IMR-90 (cell line): ENCODE measurements at regions not wholly inside any gene's neighbourhood (a gene's known extent, or its start where the extent isn't known, plus 50 kb on each side); places are given as distances from the start of the nearest gene placed in this dataset.

Experiments used
- ATAC-seq: fragments of 200-7000 bp; cut with Tn5 transposase; 2 replicates; pipeline ENCODE4 v1.9.1; 2020; ENCODE audit warnings: low read depth, mild to moderate bottlenecking, moderate library complexity
- BruUV-seq: library from RNA; stranded (reverse); fragments of 400-500 nt; replicated peaks from 2 replicates; lab custom pipeline; 2021; lab: Mats Ljungman, UMichigan
- CTCF ChIA-PET: fragments of 300-600 bp; formaldehyde crosslinking; extraction: SDS; loops from one replicate; lab custom pipeline; 2021; ENCODE audit warnings: antibody characterized with exemption; lab: Yijun Ruan, JAX
- POLR2A ChIA-PET: fragments of 300-600 bp; sonication (Branson Sonifier 250); formaldehyde crosslinking; loops from one replicate; lab custom pipeline; 2022; ENCODE audit warnings: antibody characterized with exemption; ENCODE audit not compliant: unreplicated experiment; lab: Charles Lee
- DNase-seq: peaks from one replicate; pipeline ENCODE4 v3.0.0; 2013
- H2AFZ ChIP-seq: replicated peaks from 2 replicates; pipeline ENCODE3; 2013; ENCODE audit warnings: low read length, mild to moderate bottlenecking; ENCODE audit not compliant: poor library complexity
- H2AK5ac ChIP-seq: 2 replicates; pipeline ENCODE4 v1.6.1; 2013; ENCODE audit warnings: low read depth, low read length, inconsistent platforms
- H2AK9ac ChIP-seq: replicated peaks from 2 replicates; pipeline ENCODE3; 2013; ENCODE audit warnings: mild to moderate bottlenecking, low read depth, low read length, moderate library complexity; ENCODE audit not compliant: poor library complexity
- H2BK120ac ChIP-seq: 2 replicates; pipeline ENCODE4 v1.6.1; 2013; ENCODE audit warnings: low read depth, low read length, inconsistent platforms
- H2BK15ac ChIP-seq: 3 replicates; pipeline ENCODE4 v1.6.1; 2013; ENCODE audit warnings: low read depth, low read length, inconsistent platforms
- H2BK20ac ChIP-seq: 2 replicates; pipeline ENCODE4 v1.6.1; 2013; ENCODE audit warnings: low read depth, mild to moderate bottlenecking, inconsistent platforms, low read length, moderate library complexity
- H2BK5ac ChIP-seq: 2 replicates; pipeline ENCODE4 v1.6.1; 2013; ENCODE audit warnings: mild to moderate bottlenecking, low read depth, low read length, inconsistent platforms; ENCODE audit not compliant: poor library complexity, severe bottlenecking
- H3K14ac ChIP-seq: replicated peaks from 2 replicates; pipeline ENCODE4 v1.6.1; 2013; ENCODE audit warnings: low read depth, low read length, inconsistent platforms
- H3K18ac ChIP-seq: 2 replicates; pipeline ENCODE4 v1.6.1; 2013; ENCODE audit warnings: low read depth, low read length, control low read depth
- H3K23ac ChIP-seq: 2 replicates; pipeline ENCODE4 v1.6.1; 2013; ENCODE audit warnings: low read depth, low read length, inconsistent platforms
- H3K27ac ChIP-seq: 2 replicates; pipeline ENCODE4 v1.5.1; 2013; ENCODE audit warnings: mild to moderate bottlenecking, control low read depth, low read length; ENCODE audit not compliant: insufficient read depth
- H3K27me3 ChIP-seq: 2 replicates; pipeline ENCODE4 v1.6.1; 2013; ENCODE audit warnings: low read length; ENCODE audit not compliant: control insufficient read depth, insufficient read depth
- H3K36me3 ChIP-seq: 2 replicates; pipeline ENCODE4 v1.6.1; 2013; ENCODE audit warnings: low read length, mixed read lengths; ENCODE audit not compliant: control insufficient read depth, insufficient read depth
- H3K4ac ChIP-seq: 2 replicates; pipeline ENCODE4 v1.6.1; 2013; ENCODE audit warnings: low read depth, low read length, inconsistent platforms
- H3K4me1 ChIP-seq: 2 replicates; pipeline ENCODE4 v1.6.1; 2013; ENCODE audit warnings: low read length, mixed read lengths; ENCODE audit not compliant: control insufficient read depth, insufficient read depth
- H3K4me2 ChIP-seq: 2 replicates; pipeline ENCODE4 v1.6.1; 2013; ENCODE audit warnings: low read depth, mild to moderate bottlenecking, control low read depth, low read length, moderate library complexity
- H3K4me3 ChIP-seq: 2 replicates; pipeline ENCODE4 v1.5.1; 2013; ENCODE audit warnings: low read depth, mild to moderate bottlenecking, control low read depth, low read length, moderate library complexity; ENCODE audit not compliant: insufficient read depth
- H3K56ac ChIP-seq: 2 replicates; pipeline ENCODE4 v1.6.1; 2013; ENCODE audit warnings: low read length, inconsistent platforms; ENCODE audit not compliant: insufficient read depth; ENCODE audit errors: extremely low read depth
- H3K79me1 ChIP-seq, 2 experiments: 2 replicates each; pipeline ENCODE4 v1.6.1; 2013; ENCODE audit warnings: low read length in 2 of 2, inconsistent platforms in 1 of 2, low read depth in 1 of 2
- H3K9ac ChIP-seq: 2 replicates; pipeline ENCODE4 v1.6.1; 2013; ENCODE audit warnings: low read depth, low read length, control low read depth
- H3K9me1 ChIP-seq: 2 replicates; pipeline ENCODE4 v1.6.1; 2013; ENCODE audit warnings: low read length, inconsistent platforms; ENCODE audit not compliant: insufficient read depth
- H3K9me3 ChIP-seq: 2 replicates; pipeline ENCODE4 v1.6.1; 2013; ENCODE audit warnings: low read length; ENCODE audit not compliant: control insufficient read depth, insufficient read depth
- H4K20me1 ChIP-seq: 2 replicates; pipeline ENCODE4 v1.6.1; 2013; ENCODE audit warnings: low read length, inconsistent platforms; ENCODE audit not compliant: insufficient read depth
- H4K5ac ChIP-seq: 2 replicates; pipeline ENCODE4 v1.6.1; 2013; ENCODE audit warnings: mild to moderate bottlenecking, low read depth, low read length, control low read depth
- H4K8ac ChIP-seq, 2 experiments: 2 replicates each; pipeline ENCODE4 v1.6.1; 2013; ENCODE audit warnings: low read depth in 2 of 2, low read length in 2 of 2, control low read depth in 1 of 2, inconsistent platforms in 1 of 2
- H4K91ac ChIP-seq: 2 replicates; pipeline ENCODE4 v1.6.1; 2013; ENCODE audit warnings: low read depth, low read length, inconsistent platforms; ENCODE audit not compliant: insufficient read depth
- BHLHE40 ChIP-seq: fragments of 150-350 bp; IDR thresholded peaks from 2 replicates; pipeline ENCODE4 v1.6.1; 2016; ENCODE audit warnings: mild to moderate bottlenecking, low read depth, low read length
- CEBPB ChIP-seq: IDR thresholded peaks from 2 replicates; pipeline ENCODE4 v1.6.1; 2012; ENCODE audit warnings: low read depth, low read length, improper control_type of control experiment
- CHD1 ChIP-seq: IDR thresholded peaks from 2 replicates; pipeline ENCODE4 v1.6.1; 2012; ENCODE audit warnings: low read depth, low read length, improper control_type of control experiment
- CTCF ChIP-seq: conservative IDR thresholded peaks from 2 replicates; pipeline ENCODE4 v1.5.1; 2012; ENCODE audit warnings: mild to moderate bottlenecking, low read depth, low read length, improper control_type of control experiment
- ELK1 ChIP-seq: fragments of 150-350 bp; IDR thresholded peaks from 2 replicates; pipeline ENCODE4 v1.6.1; 2016; ENCODE audit warnings: low read depth, mild to moderate bottlenecking, low read length, moderate library complexity, borderline replicate concordance
- FOS ChIP-seq: fragments of 150-350 bp; IDR thresholded peaks from 2 replicates; pipeline ENCODE4 v1.6.1; 2016; ENCODE audit warnings: low read depth, low read length
- MAFK ChIP-seq: IDR thresholded peaks from 2 replicates; pipeline ENCODE4 v1.6.1; 2012; ENCODE audit warnings: low read depth, low read length, improper control_type of control experiment
- MAZ ChIP-seq: IDR thresholded peaks from 2 replicates; pipeline ENCODE4 v1.6.1; 2012; ENCODE audit warnings: low read depth, mild to moderate bottlenecking, low read length, improper control_type of control experiment, moderate library complexity, borderline replicate concordance
- MXI1 ChIP-seq: IDR thresholded peaks from 2 replicates; pipeline ENCODE4 v1.6.1; 2012; ENCODE audit warnings: low read depth, mild to moderate bottlenecking, low read length, moderate library complexity, borderline replicate concordance
- NFE2L2 ChIP-seq: fragments of 150-350 bp; IDR thresholded peaks from 2 replicates; pipeline ENCODE4 v1.6.1; 2016; ENCODE audit warnings: low read depth, mild to moderate bottlenecking, low read length
- POLR2A ChIP-seq: IDR thresholded peaks from 2 replicates; pipeline ENCODE4 v1.6.1; 2012; ENCODE audit warnings: mild to moderate bottlenecking, low read depth, low read length
- RAD21 ChIP-seq: IDR thresholded peaks from 2 replicates; pipeline ENCODE4 v1.6.1; 2012; ENCODE audit warnings: low read length, improper control_type of control experiment
- RCOR1 ChIP-seq: IDR thresholded peaks from 2 replicates; pipeline ENCODE4 v1.6.1; 2012; ENCODE audit warnings: mild to moderate bottlenecking, low read length, improper control_type of control experiment; ENCODE audit not compliant: insufficient replicate concordance
- RFX5 ChIP-seq: IDR thresholded peaks from 2 replicates; pipeline ENCODE4 v1.8.0; 2012; ENCODE audit warnings: low read depth, mild to moderate bottlenecking, low read length, moderate library complexity
- SMC3 ChIP-seq: fragments of 150-350 bp; IDR thresholded peaks from 2 replicates; pipeline ENCODE4 v1.6.1; 2016; ENCODE audit warnings: low read depth, mild to moderate bottlenecking, antibody characterized with exemption, low read length, moderate library complexity
- USF2 ChIP-seq: fragments of 150-350 bp; IDR thresholded peaks from 2 replicates; pipeline ENCODE4 v1.6.1; 2017; ENCODE audit warnings: mild to moderate bottlenecking, antibody characterized with exemption, low read length, low read depth
- WGBS, 2 experiments: methylation state at CpG; one replicate each; pipeline versions ENCODE4 v1.1.5 to v1.1.7; 2013; ENCODE audit warnings: missing lambda C conversion rate in 2 of 2; ENCODE audit not compliant: insufficient read length in 1 of 2; ENCODE audit errors: extremely low coverage in 2 of 2; 5-methylcytosine and 5-hydroxymethylcytosine counted together
- dilution Hi-C: fragments of 300-500 bp; cut with HindIII; formaldehyde crosslinking; loops from one replicate; pipeline ENCODE4 v1.14.3; 2018; ENCODE audit warnings: low sequenced_read_pairs; ENCODE audit not compliant: unreplicated experiment
- in situ Hi-C: fragments of 300-500 bp; cut with MboI; formaldehyde crosslinking; loops from 3 replicates; pipeline ENCODE4 v1.14.3; 2019; ENCODE audit warnings: low sequenced_read_pairs, inconsistent platforms, mixed read lengths
- intact Hi-C: fragments of 100-400 bp; cut with micrococcal nuclease; formaldehyde crosslinking; loops from 2 replicates; pipeline ENCODE4 v1.10.0; 2022

- no TSS peak for BruUV-seq
- H2BK20ac ChIP-seq: no peak overlapping the region
- dilution Hi-C loops: no loop called here
Observed at GRCh38 chr4:61086357-61086756, 113.8 kb upstream of the ADGRL3 start.

More at GRCh38 chr4:61086357-61086756, 113.8 kb upstream of the ADGRL3 start:
- Histone ChIP-seq H3K4me3 (no peak overlapping the region), H4K20me1 (no peaks in the 10 kb centered on the region), H4K91ac (no peak overlapping the region), H2BK5ac (no peak overlapping the region), H2AK9ac (no peak overlapping the region), H4K8ac (no peak overlapping the region), H2AFZ (no peak overlapping the region), H3K9me1 (no peaks in the 10 kb centered on the region), H2BK120ac (no peak overlapping the region), H3K9ac (no peak overlapping the region), H3K27ac (no peak overlapping the region), H3K27me3 (no peaks in the 10 kb centered on the region), H3K79me1 (no peaks in the 10 kb centered on the region), H3K4me2 (no peak overlapping the region), H4K5ac (no peak overlapping the region), H3K4me1 (no peaks in the 10 kb centered on the region), H3K23ac (no peak overlapping the region), H2BK15ac (no peak overlapping the region), H3K4ac (no peak overlapping the region), H2AK5ac (no peak overlapping the region), H3K14ac (no peak overlapping the region), H3K36me3 (no peaks in the 10 kb centered on the region), H3K9me3 (no peaks in the 10 kb centered on the region), H3K18ac (no peak overlapping the region), H3K56ac (no peak overlapping the region)
- no peak for ATAC-seq
- intact Hi-C loops (no loop called here), in situ Hi-C loops (no loop called here)
- CTCF ChIA-PET: no interaction called here
- no CpG with 5 or more reads among the region's 4 CpGs for WGBS, 2 experiments
- no peak for TF ChIP-seq MXI1
- no peak for TF ChIP-seq RFX5
- no peak for TF ChIP-seq CEBPB
- no peak for TF ChIP-seq CHD1
- TF ChIP-seq CTCF: no peak
- no peak for TF ChIP-seq FOS
- no peak for TF ChIP-seq NFE2L2
- no peak for TF ChIP-seq MAZ
- no peak for TF ChIP-seq USF2
- no peak for TF ChIP-seq RCOR1
- TF ChIP-seq MAFK: no peak
- TF ChIP-seq RAD21: no peak
- TF ChIP-seq SMC3: no peak
- no peak for TF ChIP-seq BHLHE40
- no peak for TF ChIP-seq POLR2A
- no peak for TF ChIP-seq ELK1
- POLR2A ChIA-PET: no interaction called here
- DNase-seq: no peak
